GM12865 (cell line): ENCODE measurements at regions not wholly inside any gene's neighbourhood (a gene's known extent, or its start where the extent isn't known, plus 50 kb on each side); places are given as distances from the start of the nearest gene placed in this dataset.

Experiments used
- DNase-seq: peaks from one replicate; pipeline ENCODE4 v3.0.0; 2010; ENCODE audit warnings: low read depth
- H3K4me3 ChIP-seq: 2 replicates; pipeline ENCODE4 v1.5.1; 2011; ENCODE audit warnings: mild to moderate bottlenecking, low read depth, low read length, control low read depth
- CTCF ChIP-seq: IDR thresholded peaks from 2 replicates; pipeline ENCODE4 v1.5.1; 2011; ENCODE audit warnings: low read length, control low read depth, low read depth, inconsistent platforms; ENCODE audit not compliant: insufficient read depth; ENCODE audit errors: missing control alignments

- DNase-seq, result no peak
- TF ChIP-seq CTCF, result no peak
Observed at GRCh38 chr22:27083610-27084009, 426.2 kb downstream of the MIAT start.

GRCh38 chr22:27084130-27084529 lies 426.7 kb downstream of the MIAT start:
- no peak overlapping the region for H3K4me3 ChIP-seq
- DNase-seq, result no peak
- no peak for TF ChIP-seq CTCF

More at GRCh38 chr22:27083610-27084009, 426.2 kb downstream of the MIAT start:
- H3K4me3 ChIP-seq, result no peak overlapping the region

- no peak for DNase-seq
- no peak overlapping the region for H3K4me3 ChIP-seq
- TF ChIP-seq CTCF, result no peak
Observed at GRCh38 chr22:27086080-27087044, 429.0 kb downstream of the MIAT start.

- TF ChIP-seq CTCF, result no peak
- no peak for DNase-seq
- no peak overlapping the region for H3K4me3 ChIP-seq
Observed at GRCh38 chr22:27087051-27087450, 429.7 kb downstream of the MIAT start.

GRCh38 chr22:27088026-27088425 lies 430.6 kb downstream of the MIAT start:
- no peak overlapping the region for H3K4me3 ChIP-seq
- DNase-seq, result no peak
- TF ChIP-seq CTCF, result no peak

GRCh38 chr22:27089264-27089663 lies 431.9 kb downstream of the MIAT start:
- no peak for TF ChIP-seq CTCF
- H3K4me3 ChIP-seq, result no peak overlapping the region
- DNase-seq, result no peak
